Uterus (tissue), 2 donors: ENCODE measurements at regions not wholly inside any gene's neighbourhood (a gene's known extent, or its start where the extent isn't known, plus 50 kb on each side); places are given as distances from the start of the nearest gene placed in this dataset.

Experiments
- CTCF ChIP-seq, 4 experiments: fragments of 200-600 bp in 2 of 4; fragments of 450-650 bp in 2 of 4; sonication (generic) in 2 of 4; IDR thresholded peaks; one replicate each; pipeline ENCODE4 v1.5.1; 2016 to 2019; ENCODE audit warnings: antibody characterized with exemption in 4 of 4, mild to moderate bottlenecking in 2 of 4, moderate library complexity in 1 of 4
- POLR2A ChIP-seq, 2 donors: fragments of 450-650 bp; IDR thresholded peaks; one replicate each; pipeline ENCODE4 v1.6.1; 2016; ENCODE audit warnings: antibody characterized with exemption in 2 of 2, mild to moderate bottlenecking in 1 of 2, moderate library complexity in 1 of 2

GRCh38 chr14:29265852-29266251 is 499.3 kb downstream of the FOXG1 start:
- TF ChIP-seq CTCF (IDR thresholded peaks at IDR 0.05) (no peak), POLR2A (IDR thresholded peaks at IDR 0.05) (no peak)
